Midbrain (tissue), 1 donor: ENCODE measurements at regions not wholly inside any gene's neighbourhood (a gene's known extent, or its start where the extent isn't known, plus 50 kb on each side); places are given as distances from the start of the nearest gene placed in this dataset.

ENCODE experiments used
- DNase-seq: peaks from one replicate; lab custom pipeline; 2025; lab: John Stamatoyannopoulos, UW

GRCh38 chr21:35127851-35128250, 78.7 kb upstream of the RUNX1 start:
- no peak for DNase-seq

GRCh38 chr21:35127026-35127425, 77.9 kb upstream of the RUNX1 start:
- no peak for DNase-seq

GRCh38 chr21:35120631-35121180, 71.6 kb upstream of the RUNX1 start:
- DNase-seq: no peak

GRCh38 chr21:35119501-35120047, 70.5 kb upstream of the RUNX1 start:
- DNase-seq: no peak

- no peak for DNase-seq
These were observed 67.7 kb upstream of the RUNX1 start for GRCh38 chr21:35116777-35117176.

GRCh38 chr21:35113064-35113463, 64.0 kb upstream of the RUNX1 start:
- no peak for DNase-seq

GRCh38 chr21:35111321-35111930, 62.3 kb upstream of the RUNX1 start:
- no peak for DNase-seq

- DNase-seq: no peak
These were observed 59.8 kb upstream of the RUNX1 start for GRCh38 chr21:35108887-35109286.

- DNase-seq: no peak
These were observed 58.4 kb upstream of the RUNX1 start for GRCh38 chr21:35107520-35107919.

- no peak for DNase-seq
These were observed 57.2 kb upstream of the RUNX1 start for GRCh38 chr21:35106246-35106835.

GRCh38 chr21:35102488-35103371, 53.6 kb upstream of the RUNX1 start:
- peak; percentile 11 for DNase-seq

- DNase-seq: no peak
These were observed 51.3 kb upstream of the RUNX1 start for GRCh38 chr21:35100349-35100811.

GRCh38 chr21:35099310-35099709, 50.2 kb upstream of the RUNX1 start:
- DNase-seq: no peak
